NCI-H69 (cell line): ENCODE measurements at regions not wholly inside any gene's neighbourhood (a gene's known extent, or its start where the extent isn't known, plus 50 kb on each side); places are given as distances from the start of the nearest gene placed in this dataset.
A peak's percentile ranks its signal among the peaks of the same experiment; 100 is the strongest.
"Not testable (repeated sequence)": the region's sequence is repeated elsewhere in the genome, so short reads cannot be mapped to it uniquely, and the experiment has no call there.

Source experiments
- DNase-seq: peaks from one replicate; lab custom pipeline; 2025; lab: John Stamatoyannopoulos, UW

DNA sequence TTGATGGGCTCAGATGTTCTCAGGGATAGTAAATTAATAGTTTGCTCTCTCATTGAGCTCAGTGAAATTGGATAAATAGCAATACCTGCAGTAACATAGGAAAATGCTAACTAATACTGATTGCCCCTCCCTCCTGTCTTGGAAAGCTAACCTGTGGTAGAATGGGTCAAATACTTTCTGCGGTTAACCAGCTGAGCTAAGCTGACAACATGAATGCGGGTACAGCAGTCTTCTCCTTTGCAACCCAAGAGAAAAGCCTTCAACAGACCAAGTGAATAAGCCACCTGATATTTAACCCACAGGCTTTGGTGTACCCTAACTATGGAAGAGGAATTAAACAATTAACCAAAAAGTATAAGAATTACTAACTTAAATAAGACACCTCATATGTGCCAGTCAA is 408.3 kb upstream of the MAF start:
- DNase-seq: no peak

DNA sequence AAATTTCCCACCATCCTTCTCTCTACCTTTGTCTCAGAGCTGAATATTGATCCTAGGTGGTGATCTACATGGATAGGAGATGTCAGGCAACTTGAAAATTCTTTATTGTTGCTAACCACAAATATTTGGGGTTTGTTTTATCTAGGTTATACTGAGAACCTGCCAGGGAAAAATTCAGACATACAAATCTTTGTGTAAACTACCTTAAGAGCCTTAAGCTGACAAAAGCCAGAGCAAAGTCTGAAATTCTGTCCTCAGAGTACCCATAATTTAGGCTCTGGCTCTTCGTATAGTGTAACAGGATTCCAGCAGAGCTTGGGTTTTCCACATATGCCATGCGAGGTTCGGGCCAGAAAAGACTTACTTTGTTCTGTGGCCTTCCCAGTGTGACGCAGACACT is 406.7 kb upstream of the MAF start:
- DNase-seq: no peak

DNA sequence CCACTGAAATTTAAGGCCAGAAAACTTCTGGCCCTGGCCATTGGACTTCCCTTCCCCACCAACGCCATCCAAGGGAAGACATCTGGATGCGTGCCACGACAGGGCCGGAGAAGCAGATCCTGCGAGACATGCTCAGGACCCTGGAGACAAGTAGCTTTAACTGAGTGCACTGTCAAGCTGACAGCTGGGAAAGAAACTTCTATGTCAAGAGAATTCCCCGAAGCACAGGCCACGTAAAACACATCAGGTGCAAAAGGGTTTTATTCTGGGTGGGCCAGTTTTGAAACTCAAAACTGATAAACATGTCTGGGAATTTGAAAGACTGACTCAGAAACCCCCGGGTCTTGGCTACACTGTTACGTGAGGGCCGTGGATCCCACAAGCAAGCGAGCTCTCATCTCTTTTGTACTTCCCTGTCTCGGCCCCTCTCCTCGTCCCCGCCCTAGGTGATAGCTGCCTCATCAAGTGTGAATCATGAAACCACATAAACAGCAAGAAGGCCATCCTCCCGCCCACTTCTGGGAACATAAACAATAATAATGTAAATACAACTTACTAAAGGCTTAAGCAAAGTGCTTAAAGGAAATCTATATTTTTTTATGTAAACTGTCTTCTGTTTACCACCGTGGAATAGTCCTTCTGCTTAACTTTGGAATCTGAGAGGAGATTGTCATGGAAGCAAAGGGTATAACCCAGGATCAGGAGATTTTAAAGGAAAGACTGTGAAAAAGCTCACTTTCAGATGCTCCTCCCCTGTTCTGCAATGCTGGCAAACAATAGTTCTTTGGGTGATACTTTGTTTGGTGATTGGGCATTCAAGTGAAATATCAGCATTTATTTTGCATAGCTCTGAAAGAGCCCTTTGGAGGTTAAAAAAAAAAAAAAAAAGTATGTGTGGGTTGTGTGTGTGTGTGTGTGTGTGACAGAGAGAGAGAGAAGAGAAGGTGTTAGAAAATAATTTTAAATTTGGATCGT is 406.0 kb upstream of the MAF start:
- no peak for DNase-seq

DNA sequence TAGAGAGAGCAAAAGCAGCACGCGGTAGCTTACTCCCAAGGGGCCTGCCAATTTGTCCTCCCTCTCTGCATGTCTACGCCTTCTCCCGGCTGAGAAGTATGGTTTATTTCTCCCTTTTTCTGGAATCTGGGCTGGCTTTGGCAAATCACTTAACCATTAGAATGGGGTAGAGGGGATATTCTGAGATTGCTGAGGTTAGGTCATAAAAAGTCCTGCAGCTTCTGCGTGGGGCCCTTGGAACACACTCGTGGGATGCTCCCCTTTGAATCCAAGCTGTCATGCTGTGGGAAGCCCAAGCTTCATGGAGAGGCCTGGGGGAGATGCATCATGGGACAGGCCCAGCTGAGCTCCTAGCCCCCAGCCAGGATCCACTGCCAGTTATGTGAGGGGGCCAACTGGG is 403.6 kb upstream of the MAF start:
- no peak for DNase-seq

DNA sequence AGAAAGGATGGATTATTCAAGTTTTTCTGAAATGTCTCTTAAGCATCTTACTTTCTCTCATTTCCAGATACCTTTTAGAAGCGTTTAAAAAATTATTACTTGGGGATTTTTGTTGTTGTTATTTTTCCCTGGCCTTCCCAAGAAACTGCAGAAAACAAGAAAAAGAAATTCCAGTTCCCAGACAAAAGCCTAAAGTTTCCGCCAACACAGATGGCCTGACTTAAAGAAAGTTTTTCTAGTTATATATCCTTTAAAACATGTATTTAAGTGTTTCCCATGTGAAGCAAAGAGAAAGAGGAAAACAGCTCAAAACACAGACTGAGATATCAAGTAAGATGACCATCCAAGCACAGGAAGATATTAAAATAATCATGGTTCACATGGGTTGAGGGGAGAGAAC is 401.7 kb upstream of the MAF start:
- no peak for DNase-seq

DNA sequence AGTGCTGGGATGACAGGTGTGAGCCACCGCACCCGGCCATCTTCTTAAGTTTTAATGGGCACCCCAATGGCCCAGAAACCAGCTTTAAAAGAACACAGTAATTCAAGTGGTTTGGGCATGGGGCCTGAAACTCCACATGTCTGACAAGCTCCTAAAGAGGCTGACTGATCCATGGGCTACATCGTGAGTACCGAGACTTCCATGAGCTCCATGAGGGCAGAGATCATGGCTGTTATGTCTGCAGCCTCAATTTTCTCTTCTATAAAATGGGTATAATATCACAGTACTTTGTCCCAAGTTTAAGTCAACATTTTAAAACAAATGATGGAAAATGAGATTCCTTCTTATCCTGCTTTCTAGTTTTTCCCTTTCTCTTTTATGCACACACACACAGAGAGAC is 397.6 kb upstream of the MAF start:
- DNase-seq: no peak

DNA sequence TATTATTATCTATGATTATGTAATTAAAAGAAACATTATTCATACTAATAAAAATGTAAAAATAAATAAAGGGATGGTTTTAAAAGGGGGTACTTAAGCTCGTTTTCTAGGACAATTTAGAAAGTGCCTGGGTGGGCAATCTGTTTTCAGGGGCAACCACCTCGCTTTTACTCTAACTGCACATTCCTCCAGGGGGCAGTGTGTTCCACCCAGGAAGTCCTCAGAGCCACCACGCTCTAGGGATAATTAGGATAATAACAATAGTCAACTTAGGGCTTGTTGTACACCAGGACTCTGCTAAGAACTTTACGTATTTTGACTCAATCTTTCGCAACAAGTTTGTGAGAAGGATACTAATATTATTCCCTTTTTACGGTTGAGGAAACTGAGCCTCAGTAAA is 396.7 kb upstream of the MAF start:
- DNase-seq: peak; percentile 1

DNA sequence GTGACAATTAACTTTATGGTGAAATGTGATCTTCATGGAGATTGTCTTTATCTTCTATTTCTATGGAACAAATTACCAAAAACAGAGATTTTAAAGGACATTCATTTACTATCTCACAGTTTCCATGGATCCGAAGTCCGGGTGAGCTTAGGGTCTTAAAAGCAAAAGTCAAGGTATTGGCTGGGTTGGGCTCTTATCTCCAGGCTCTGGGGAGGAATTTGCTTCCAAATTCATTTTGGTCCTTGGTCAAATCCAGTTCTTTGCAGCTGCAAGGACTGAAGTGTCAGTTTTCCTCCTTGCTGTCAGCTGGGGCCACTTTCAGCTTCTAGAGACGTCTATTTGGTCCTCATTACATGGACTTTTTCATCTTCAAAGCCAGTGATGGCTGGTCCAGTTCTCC is 395.8 kb upstream of the MAF start:
- no peak for DNase-seq

DNA sequence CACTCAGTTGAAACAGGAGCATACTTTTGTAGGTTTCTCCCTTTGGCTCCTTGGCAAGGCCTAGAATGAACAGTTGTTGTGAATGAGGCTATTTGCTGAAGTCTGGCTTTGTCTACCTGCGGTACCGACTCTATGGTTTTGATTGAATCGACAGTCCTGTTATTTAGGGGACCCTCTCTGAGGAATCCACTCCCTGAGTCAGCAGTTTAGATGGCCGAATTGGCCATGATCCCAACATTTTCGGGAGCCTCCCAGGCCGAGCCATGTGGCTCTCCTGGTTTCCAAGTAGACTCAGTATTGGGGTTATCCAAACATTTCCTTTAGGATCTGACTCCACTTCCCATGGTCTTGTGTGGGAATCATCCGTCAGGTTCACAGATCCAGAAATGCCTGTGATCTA is 394.8 kb upstream of the MAF start:
- no peak for DNase-seq

DNA sequence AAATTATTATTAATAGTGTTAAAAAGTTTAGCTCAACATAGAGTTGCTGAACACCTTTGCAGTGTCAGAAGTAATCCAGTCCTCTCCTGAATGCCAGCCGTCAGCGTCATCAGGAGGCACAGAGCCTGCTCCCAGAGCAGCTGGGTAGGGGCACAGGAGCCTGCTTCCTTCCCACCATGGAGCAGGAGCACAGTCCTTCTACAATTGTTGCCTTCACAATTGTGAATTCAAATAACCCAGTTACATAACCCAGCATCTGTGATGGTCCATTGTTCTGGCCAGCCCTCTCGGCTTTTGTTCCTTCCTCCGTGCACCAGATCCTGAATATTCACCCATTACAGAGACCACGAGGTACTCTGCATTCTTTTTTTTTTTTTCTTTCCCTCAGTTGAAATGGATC is 393.9 kb upstream of the MAF start:
- DNase-seq: no peak

DNA sequence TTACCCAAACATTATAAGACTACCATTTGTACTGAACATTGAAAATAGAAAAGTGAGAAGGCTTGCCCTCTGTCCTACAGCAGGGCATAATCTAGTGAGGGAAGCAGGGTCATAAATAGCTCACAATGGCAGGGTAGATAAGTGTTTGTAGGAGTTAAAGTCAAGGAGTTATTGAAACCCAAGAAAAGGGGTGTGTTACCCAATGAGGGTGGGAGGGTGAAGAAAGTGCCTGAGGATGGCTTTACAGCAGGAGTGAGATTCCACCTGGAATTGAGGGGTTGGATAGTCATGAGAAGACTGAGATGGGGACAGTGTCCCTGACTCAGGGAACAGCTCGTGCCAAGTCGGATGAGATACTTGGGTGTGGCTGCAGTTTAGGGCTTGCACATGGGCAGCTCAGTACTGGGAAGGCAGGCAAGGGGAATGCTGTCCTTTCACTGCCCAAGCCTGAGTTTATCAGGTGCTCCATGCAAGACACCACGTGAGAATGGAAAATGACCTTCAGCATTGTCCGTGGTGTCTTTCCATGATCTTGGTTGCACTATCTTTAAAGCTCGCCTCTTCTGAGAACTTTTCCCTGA is 393.2 kb upstream of the MAF start:
- DNase-seq: no peak

DNA sequence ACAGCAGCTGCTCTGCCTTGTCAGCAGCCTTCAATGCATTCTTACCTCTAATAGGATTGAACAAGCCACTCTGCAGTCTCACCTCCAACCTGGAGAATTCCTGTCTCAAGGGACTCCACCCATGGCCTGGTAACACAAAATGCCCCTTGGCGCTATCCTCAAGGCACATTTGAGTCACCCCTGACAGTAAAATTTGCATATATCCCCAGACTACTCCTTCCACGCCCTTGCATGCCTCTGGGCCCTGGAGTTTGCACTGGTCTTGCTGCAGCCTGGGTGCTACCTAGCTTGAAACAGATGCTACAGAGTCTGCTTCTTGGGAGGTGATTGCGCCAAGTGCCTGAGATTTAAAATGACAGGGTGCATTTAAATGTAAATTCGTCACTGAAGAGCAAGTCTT is 391.4 kb upstream of the MAF start:
- DNase-seq: no peak

DNA sequence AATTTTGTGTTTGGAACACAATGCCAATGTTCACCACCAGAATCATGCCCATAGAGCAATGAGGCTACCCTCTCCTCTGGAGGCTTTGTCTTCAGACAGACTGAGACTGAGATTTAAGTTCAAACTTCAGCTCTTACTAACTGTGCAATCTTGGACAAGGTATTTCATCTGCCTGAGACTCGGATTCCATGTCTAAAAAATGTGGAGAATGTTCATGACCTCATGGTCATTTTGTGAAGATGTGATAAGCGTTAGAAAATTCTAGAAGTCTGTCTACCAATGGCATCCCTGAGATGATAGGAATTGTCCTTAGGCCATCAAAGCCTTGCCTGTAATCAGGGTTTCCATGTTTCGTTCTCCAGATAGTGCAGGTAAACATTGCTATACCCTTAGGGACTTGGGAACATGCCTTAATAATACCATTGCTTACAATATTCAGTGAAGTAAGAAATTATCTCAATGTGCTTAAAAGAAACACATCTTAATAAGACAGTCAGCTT is 388.2 kb upstream of the MAF start:
- DNase-seq: no peak

DNA sequence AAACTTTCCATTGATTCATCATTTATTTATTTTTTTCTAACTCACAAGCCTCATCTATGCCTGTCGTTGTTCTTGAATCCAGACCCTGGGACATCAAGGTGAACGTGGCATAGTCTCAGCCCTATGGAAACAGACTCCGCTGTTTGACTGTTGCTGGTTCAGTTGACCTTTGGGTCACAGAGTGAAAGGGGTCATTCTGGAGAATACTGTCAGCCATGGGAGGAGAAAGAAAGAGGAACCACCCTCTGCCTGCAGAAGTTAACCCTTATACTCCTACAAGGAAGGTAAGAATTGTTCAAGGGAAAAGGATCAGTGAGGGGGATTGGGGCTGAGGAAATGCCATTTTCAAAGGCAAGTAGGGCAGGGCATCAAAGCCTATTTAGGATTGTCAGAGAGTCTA is 387.6 kb upstream of the MAF start:
- DNase-seq: no peak

DNA sequence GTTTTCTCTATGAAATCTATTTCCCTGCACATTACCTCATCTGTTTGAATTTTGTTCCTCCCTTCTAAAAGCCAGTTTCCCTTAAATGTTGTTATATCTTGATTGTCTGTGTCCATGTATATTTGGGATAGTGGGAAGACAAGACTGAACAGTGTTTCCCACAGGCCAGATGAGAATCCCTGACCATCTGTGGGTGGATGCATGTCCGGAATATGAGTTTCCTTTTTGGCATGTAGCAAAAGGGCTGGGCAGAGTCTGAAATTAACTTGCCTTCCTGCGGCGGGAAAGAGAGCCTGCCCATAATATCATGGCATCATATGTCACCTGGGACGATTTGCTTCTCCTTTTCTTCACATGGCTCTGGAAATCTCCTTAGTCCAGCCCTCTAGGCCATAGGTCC is 385.8 kb upstream of the MAF start:
- DNase-seq: no peak

DNA sequence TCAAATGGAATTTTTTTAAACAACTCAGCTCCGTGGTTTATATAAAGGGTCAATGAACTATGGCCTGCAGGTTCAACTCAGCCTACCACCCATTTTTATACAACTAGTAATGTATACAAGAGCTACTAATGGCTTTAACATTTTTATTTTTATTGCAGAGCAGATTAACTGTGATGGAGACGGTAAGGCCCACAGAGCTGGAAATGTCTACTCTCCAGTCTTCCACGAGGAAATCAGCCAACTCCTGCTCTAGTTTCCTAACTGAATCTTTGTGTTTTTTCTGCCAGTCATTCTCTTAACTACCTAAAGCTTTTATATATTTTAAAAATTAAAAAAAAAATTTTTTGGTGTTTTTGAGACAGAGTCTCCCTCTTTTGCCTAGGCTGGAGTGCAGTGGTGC is 385.1 kb upstream of the MAF start:
- no peak for DNase-seq

DNA sequence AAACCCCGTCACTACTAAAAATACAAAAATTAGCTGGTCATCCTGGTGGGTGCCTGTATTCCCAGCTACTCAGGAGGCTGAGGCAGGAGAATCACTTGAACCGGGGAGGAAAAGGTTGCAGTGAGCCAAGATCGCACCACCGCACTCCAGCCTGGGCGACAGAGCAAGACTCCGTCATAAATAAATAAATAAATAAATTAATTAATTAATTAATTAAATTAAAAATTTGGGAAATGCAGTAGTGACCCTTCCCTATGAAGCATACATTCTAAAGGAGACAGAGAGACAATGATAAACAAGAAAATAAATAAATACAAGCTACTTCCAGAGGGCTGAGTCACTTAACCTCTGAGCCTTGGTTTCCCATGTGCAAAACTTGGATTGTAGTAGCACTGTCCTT is 383.6 kb upstream of the MAF start:
- DNase-seq: not testable (repeated sequence)

DNA sequence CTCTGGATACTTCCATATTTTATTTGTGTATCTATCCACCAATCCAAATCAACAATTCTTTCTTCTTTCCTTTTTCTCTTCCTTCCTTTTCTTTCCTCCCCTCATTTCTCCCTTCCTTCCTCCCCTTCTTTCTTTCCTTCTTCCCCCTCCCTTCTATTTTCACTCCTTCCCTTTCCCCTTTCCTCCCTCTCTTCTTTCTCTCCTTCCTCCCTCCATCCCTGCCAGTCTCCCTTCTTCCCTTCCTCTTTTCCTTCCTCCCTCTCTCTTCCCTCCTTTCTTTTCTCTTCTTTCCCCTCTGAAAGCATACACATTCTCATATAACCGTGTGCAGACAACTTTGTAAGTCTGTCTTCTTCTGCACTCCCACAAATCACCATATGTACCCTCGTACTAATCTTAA is 382.3 kb upstream of the MAF start:
- no peak for DNase-seq

DNA sequence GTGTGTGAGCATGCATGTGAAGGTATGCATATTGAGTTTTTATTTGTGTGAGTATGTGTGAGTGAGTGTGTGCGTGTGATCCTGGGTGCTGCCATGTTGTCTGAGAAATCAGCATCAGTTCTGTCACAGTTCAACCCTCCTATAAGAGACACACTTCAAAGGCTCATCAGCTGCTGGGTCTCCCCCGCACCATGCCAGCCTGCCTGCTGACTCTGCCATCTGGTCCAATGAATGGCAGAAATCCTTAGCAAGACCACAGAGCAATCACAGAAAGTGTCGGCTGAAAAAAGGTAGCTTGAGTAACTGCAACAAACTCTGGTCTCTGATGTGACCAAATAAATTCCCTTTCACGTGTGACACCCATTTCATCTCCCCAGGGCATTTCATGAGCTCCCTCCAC is 381.8 kb upstream of the MAF start:
- no peak for DNase-seq

DNA sequence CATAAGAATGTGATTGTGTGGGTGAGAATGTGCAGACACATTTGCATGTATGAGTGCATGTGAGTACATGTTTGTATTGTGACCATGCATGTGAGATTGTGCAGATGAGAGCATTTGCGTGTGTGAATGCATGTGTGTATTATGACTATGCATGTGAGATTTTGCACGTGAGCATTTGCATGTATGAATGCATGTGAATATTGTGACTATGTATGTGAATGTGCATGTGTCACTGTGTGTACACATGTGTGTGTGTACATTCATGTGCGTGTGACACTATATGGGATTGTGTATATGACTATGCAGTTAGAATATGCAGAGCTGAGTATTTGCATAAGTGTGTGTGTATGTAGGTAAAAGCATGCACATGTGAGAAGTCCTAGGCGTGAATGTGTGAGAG is 381.3 kb upstream of the MAF start:
- no peak for DNase-seq

DNA sequence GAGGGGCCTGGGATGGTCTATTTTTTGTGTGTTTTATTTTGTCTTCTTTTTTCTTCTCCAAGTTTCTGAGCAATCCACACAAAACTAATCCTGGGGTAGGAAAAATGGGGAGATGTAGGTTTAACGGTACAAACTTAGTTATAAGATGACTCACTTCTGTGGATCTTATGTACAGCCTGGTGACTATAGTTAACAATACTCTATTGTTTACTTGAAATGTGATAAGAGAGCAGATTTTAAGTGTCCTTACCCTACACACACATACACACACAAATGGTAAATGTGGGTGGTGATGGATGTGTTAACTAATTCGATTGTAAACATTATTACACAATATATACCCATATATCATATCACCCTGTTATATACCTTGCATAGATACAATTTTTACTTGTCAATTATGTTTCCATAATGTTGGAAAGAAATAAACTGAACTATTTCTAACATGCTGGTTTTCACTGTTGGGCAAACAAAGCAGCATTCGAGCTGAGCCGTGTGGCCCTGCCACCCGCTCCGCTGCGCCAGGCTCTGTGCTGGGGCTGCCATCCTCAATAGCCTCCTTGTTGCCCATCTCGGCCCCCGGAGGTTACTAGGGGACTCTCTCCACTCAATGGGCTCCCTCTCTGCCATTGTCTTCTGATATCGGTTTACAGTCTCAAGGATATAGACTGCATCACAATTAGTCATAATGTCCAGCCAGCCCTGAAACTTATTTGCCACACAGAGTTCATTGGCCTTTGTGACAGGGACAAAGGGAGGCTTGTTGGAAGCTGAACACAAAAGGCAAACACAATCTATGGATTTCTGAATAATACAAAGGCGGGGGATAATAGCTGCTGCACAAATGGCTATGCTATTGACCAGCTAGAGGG is 380.3 kb upstream of the MAF start:
- no peak for DNase-seq

DNA sequence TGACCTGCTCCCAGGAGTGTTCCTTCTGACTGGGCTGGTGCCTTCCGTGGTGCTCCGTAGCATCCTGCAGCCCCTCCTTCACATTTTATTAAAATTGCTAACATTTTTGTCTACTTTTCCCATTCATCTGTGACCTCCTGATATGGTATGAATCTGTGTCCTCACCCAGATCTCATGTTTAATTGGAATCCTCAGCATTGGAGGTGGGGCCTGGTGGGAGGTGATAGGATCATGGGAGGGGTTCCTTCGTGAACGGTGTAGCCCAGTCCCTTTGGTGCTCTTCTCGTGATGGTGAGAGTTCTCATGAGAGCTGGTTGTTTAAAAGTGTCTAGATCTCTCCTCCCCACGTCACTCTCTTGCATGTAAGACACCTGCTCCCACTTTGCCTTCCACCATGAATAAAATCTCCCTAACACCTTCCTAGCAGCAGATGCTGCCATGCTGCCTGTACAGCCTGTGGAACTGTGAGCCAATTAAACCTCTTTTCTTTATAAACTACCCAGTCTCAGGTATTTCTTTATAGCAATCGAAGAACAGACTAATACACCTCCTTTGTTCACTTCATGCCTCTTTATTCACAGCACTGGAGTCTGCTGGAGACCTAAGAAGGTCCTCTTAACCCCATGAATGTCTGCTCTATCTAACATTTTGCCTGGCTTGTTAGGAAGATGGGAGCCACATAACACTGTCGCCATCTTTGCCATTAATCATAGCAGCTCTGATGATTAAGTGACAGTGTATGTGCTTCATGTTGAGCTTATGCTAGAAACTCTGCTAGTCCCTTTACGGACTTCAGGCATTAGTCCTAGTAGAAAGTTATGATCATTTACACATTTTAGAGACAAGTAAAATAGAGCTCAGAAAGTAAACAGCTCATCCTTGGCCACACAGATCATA is 377.7 kb upstream of the MAF start:
- no peak for DNase-seq
